Muscle layer of duodenum (tissue), 2 donors: ENCODE measurements at regions not wholly inside any gene's neighbourhood (a gene's known extent, or its start where the extent isn't known, plus 50 kb on each side); places are given as distances from the start of the nearest gene placed in this dataset.
"Not testable (repeated sequence)": the region's sequence is repeated elsewhere in the genome, so short reads cannot be mapped to it uniquely, and the experiment has no call there.

Experiments
- H3K27ac ChIP-seq: one replicate; pipeline ENCODE4 v1.7.0; 2013; ENCODE audit warnings: mild to moderate bottlenecking, low read length
- H3K27me3 ChIP-seq: one replicate; pipeline ENCODE4 v1.7.0; 2013; ENCODE audit warnings: low read depth, mild to moderate bottlenecking, control low read depth, low read length
- H3K36me3 ChIP-seq, 2 donors: one replicate each; pipeline ENCODE4 v1.7.0; 2013; ENCODE audit warnings: low read length in 2 of 2, control low read depth in 1 of 2, mild to moderate bottlenecking in 1 of 2; ENCODE audit not compliant: insufficient read depth in 2 of 2, control insufficient read depth in 1 of 2
- H3K4me1 ChIP-seq, 2 donors: one replicate each; pipeline ENCODE4 v1.7.0; 2013; ENCODE audit warnings: low read length in 2 of 2, mild to moderate bottlenecking in 2 of 2, control low read depth in 1 of 2, moderate library complexity in 1 of 2; ENCODE audit not compliant: insufficient read depth in 2 of 2, control insufficient read depth in 1 of 2
- H3K4me3 ChIP-seq, 2 donors: one replicate each; pipeline ENCODE4 v1.7.0; 2013; ENCODE audit warnings: low read length in 2 of 2, low read depth in 1 of 2, mild to moderate bottlenecking in 1 of 2
- H3K9me3 ChIP-seq, 2 donors: one replicate each; pipeline ENCODE4 v1.7.0; 2013; ENCODE audit warnings: low read length in 2 of 2, control low read depth in 1 of 2, mild to moderate bottlenecking in 1 of 2; ENCODE audit not compliant: control insufficient read depth in 1 of 2
- donor health status: healthy.

GRCh38 chr2:129816813-129817574 lies 162.5 kb upstream of the RAB6C start:
- no peaks in the 10 kb centered on the region for H3K36me3 ChIP-seq
- no peak overlapping the region for H3K4me3 ChIP-seq
- H3K4me1 ChIP-seq = peaks cover 0 to 5% of the 10 kb centered on the region in 2 donors
- H3K27ac ChIP-seq = no peak overlapping the region
- H3K9me3 ChIP-seq = peaks cover 5% of the 10 kb centered on the region in 2 donors
- no peaks in the 10 kb centered on the region for H3K27me3 ChIP-seq

DNA sequence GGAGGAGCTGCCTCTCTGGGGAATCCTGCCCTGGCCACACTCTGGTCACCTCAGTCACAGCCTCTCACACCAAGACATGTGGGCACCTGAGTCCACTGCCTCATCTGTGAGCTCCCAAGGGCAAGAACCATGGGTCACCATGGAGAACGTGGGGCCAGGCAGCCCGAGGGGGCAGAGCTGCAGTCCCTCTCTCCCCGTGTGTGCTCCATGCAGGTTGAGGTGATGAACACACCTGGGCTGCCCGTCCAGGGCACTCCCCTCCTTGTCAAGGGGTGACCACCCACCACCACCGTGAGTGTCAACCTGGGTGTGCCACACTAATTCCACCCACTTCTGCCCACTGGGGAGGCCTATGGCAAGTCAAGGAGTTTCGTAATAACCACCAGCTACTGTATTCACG lies 159.6 kb upstream of the RAB6C start:
- Histone ChIP-seq H3K9me3 (peaks cover 5% of the 10 kb centered on the region in 2 donors), H3K27ac (no peak overlapping the region), H3K27me3 (no peaks in the 10 kb centered on the region), H3K36me3 (no peaks in the 10 kb centered on the region), H3K4me1 (no peaks in the 10 kb centered on the region), H3K4me3 (no peak overlapping the region)

GRCh38 chr2:129820908-129821307 lies 158.6 kb upstream of the RAB6C start:
- H3K4me1 ChIP-seq = no peaks in the 10 kb centered on the region
- H3K27ac ChIP-seq = no peak overlapping the region
- H3K4me3 ChIP-seq = no peak overlapping the region
- no peaks in the 10 kb centered on the region for H3K36me3 ChIP-seq
- no peaks in the 10 kb centered on the region for H3K27me3 ChIP-seq
- H3K9me3 ChIP-seq = no peaks in the 10 kb centered on the region

DNA sequence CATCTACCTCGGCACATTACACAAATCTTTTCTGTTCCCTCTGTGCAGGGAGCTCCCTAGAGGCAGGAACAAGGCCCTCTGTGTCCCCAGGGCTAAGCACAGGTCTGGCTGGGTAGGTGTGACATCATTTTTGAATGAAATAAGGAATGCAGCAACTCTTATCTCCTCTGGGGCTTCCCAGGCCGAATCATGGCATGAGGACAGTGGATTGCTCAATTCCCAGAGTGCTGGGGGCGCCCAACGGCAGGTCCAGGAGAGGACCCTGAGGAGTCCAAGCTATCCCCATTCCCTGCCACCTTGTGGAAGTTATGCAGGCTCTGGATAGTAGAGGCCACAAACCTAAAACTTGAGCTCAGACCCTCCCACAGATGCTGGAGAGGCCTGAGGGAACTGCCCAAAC lies 158.0 kb upstream of the RAB6C start:
- H3K27ac ChIP-seq = no peak overlapping the region
- no peaks in the 10 kb centered on the region for H3K9me3 ChIP-seq
- H3K4me3 ChIP-seq = no peak overlapping the region
- H3K4me1 ChIP-seq = no peaks in the 10 kb centered on the region
- H3K27me3 ChIP-seq = no peaks in the 10 kb centered on the region
- H3K36me3 ChIP-seq = no peaks in the 10 kb centered on the region

DNA sequence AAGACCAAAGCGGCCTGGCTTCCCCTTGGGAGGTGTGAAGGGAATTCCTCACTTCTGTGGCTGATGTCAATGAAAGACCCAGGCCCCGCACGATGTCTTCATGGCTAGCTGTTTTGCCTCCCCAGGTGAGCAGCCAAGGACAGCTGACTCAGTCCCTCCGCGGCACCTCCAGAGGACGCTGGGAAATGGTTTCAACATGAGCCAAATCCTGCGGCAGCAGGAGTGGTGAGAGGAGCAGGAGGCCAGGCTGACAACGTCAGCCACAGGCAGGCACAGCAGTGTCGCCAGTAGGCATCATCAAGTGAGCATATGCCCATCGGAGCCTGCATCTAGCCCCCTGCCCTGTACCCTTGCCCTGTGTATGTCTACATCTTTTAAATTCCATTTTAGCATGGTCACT lies 156.4 kb upstream of the RAB6C start:
- Histone ChIP-seq H3K9me3 (no peaks in the 10 kb centered on the region), H3K27ac (no peak overlapping the region), H3K4me3 (no peak overlapping the region), H3K36me3 (no peaks in the 10 kb centered on the region), H3K27me3 (no peaks in the 10 kb centered on the region), H3K4me1 (no peaks in the 10 kb centered on the region)

DNA sequence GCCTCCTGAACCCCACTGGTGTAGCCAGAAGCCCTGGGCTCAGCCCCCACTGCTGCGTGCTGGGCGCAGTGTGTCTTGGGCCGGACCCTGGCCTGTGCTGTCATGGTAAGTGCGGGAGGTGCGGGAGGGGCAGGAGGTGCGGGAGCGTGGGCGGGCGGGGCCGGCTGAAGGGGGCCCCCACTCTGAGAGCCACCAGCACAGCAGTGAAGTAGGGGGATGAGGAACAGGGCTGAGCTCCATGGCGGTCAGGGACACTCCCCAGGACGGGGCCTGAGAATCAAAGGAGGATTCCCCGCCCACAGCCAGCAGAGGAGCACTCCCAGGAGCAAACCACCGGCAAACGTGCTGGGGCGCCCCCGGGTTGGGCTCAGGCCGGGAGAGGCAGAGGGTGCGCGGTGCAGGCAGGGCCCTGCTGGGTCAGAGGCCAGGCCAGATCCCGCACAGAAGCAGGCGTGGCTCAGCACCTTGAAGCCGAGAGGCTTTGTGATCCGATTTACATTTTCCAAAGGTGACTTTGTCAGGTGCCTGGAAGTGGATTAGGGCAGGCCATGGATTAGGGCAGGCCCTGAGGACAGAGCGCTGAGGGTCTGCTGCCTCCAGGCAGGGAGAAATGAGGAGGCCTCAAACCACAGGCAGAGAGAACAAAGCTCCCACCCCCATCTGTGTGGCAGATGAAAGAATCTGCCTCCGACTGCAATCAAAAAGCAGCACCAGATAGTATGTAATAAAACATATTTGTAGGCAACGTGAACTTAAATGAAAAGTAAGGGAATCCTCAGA lies 152.0 kb upstream of the RAB6C start:
- no peak overlapping the region for H3K4me3 ChIP-seq
- no peaks in the 10 kb centered on the region for H3K27me3 ChIP-seq
- H3K9me3 ChIP-seq = peaks cover 0 to 10% of the 10 kb centered on the region in 2 donors
- no peaks in the 10 kb centered on the region for H3K36me3 ChIP-seq
- H3K27ac ChIP-seq = no peak overlapping the region
- no peaks in the 10 kb centered on the region for H3K4me1 ChIP-seq

DNA sequence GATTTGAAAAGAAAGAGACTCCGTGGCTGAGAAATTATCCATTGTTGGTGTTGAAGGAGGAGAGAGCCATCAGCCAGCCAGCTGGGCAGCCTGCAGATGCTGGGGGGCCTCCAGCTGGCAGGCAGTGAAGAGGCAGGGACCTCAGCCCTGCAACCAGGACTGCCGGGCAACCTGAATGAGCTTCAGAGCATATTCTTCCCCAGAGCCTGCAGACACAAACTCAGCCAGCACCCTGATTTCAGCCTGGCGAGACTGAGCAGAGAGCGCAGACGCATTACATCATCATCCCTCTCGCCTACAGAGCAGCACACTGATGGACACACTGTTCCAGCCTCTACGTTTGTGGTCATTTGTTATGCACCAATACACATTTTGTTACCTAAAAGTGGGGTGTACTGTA lies 150.7 kb upstream of the RAB6C start:
- H3K4me1 ChIP-seq = no peaks in the 10 kb centered on the region
- no peak overlapping the region for H3K27ac ChIP-seq
- H3K4me3 ChIP-seq = no peak overlapping the region
- H3K9me3 ChIP-seq = peaks cover 0 to 10% of the 10 kb centered on the region in 2 donors
- no peaks in the 10 kb centered on the region for H3K36me3 ChIP-seq
- no peaks in the 10 kb centered on the region for H3K27me3 ChIP-seq

DNA sequence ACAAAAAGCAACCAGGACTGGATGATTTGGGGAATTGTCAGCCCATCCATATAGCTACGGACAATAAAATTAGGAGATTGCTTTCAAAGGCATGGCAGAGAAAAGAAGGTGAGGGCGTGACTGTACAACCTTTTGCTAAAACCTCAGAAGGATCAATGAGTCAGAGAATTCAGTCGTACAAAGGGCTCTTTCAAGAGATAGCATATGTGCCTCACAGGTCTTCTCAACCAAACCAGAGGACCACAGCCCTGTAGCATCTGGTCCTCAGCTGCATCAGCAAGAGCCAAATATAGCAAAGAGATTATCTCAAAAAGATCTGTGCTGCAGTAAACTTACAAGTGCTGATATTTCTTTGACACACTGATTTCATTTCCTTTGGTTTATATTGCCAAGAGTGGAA lies 149.9 kb upstream of the RAB6C start:
- Histone ChIP-seq H3K9me3 (peaks cover 0 to 10% of the 10 kb centered on the region in 2 donors), H3K4me1 (no peaks in the 10 kb centered on the region), H3K36me3 (no peaks in the 10 kb centered on the region), H3K27ac (no peak overlapping the region), H3K27me3 (no peaks in the 10 kb centered on the region), H3K4me3 (no peak overlapping the region)

- Histone ChIP-seq H3K27me3 (no peaks in the 10 kb centered on the region), H3K27ac (no peak overlapping the region), H3K9me3 (peaks cover 0 to 10% of the 10 kb centered on the region in 2 donors), H3K4me3 (no peak overlapping the region), H3K4me1 (no peaks in the 10 kb centered on the region), H3K36me3 (no peaks in the 10 kb centered on the region)
These were observed 148.4 kb upstream of the RAB6C start for GRCh38 chr2:129831018-129831417.

DNA sequence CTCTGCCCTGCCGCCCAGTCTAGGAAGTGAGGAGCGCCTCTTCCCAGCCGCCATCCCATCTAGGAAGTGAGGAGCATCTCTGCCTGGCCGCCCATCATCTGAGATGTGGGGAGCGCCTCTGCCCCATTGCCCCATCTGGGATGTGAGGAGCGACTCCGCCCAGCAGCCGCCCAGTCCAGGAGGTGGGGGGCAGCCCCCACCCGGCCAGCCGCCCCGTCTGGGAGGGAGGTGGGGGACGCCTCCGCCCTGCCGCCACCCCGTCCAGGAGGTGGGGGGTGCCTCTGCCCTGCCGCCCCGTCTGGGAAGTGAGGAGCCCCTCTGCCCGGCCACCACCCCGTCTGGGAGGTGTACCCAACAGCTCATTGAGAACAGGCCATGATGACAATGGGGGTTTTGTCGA lies 146.0 kb upstream of the RAB6C start:
- H3K4me1 ChIP-seq, H3K27me3 ChIP-seq, H3K36me3 ChIP-seq, H3K4me3 ChIP-seq, H3K27ac ChIP-seq: not testable (repeated sequence)
- peaks cover 0 to 10% of the 10 kb centered on the region in 2 donors for H3K9me3 ChIP-seq

- Histone ChIP-seq H3K4me1 (no peaks in the 10 kb centered on the region), H3K27ac (no peak overlapping the region), H3K4me3 (no peak overlapping the region), H3K36me3 (no peaks in the 10 kb centered on the region), H3K27me3 (no peaks in the 10 kb centered on the region), H3K9me3 (no peaks in the 10 kb centered on the region)
These were observed 132.4 kb upstream of the RAB6C start for GRCh38 chr2:129847043-129847442.
